Upper lobe of left lung (tissue), 4 donors: ENCODE measurements at regions not wholly inside any gene's neighbourhood (a gene's known extent, or its start where the extent isn't known, plus 50 kb on each side); places are given as distances from the start of the nearest gene placed in this dataset.

ENCODE experiments used
- EP300 ChIP-seq, 4 donors: sonication (generic); formaldehyde crosslinking; IDR thresholded peaks; one replicate each; pipeline ENCODE4 v1.5.1; 2017; ENCODE audit warnings: antibody characterized with exemption in 4 of 4, control low read depth in 2 of 4
- POLR2A ChIP-seq, 4 donors: fragments of 450-650 bp; IDR thresholded peaks; one replicate each; pipeline ENCODE4 v1.5.1; 2016 to 2017; ENCODE audit warnings: antibody characterized with exemption in 4 of 4, mild to moderate bottlenecking in 2 of 4
- POLR2AphosphoS5 ChIP-seq, 2 donors: sonication (generic); formaldehyde crosslinking; IDR thresholded peaks; one replicate each; pipeline ENCODE4 v1.5.1; 2017; ENCODE audit warnings: antibody characterized with exemption in 2 of 2

GRCh38 chr17:79281803-79282202 is 207.2 kb downstream of the ENGASE start:
- TF ChIP-seq POLR2AphosphoS5 (IDR thresholded peaks at IDR 0.05) (no peak), EP300 (IDR thresholded peaks at IDR 0.05) (no peak), POLR2A (IDR thresholded peaks at IDR 0.05) (no peak)
